ENCODE measurements at regions not wholly inside any gene's neighbourhood (a gene's known extent, or its start where the extent isn't known, plus 50 kb on each side); places are given as distances from the start of the nearest gene placed in this dataset.

- Mint-ChIP-seq H3K27ac (ENCODE audit: unreplicated experiment) (no peak overlapping the region), H3K9me3 (ENCODE audit: unreplicated experiment) (no peaks in the 10 kb centered on the region), H3K27me3 (ENCODE audit: low read depth, unreplicated experiment) (no peaks in the 10 kb centered on the region), H3K4me3 (ENCODE audit: unreplicated experiment) (no peak overlapping the region), H3K4me1 (ENCODE audit: low read depth, unreplicated experiment) (no peaks in the 10 kb centered on the region), H3K36me3 (ENCODE audit: low read depth, unreplicated experiment) (no peaks in the 10 kb centered on the region)
- no peaks in the 10 kb centered on the region for H3K79me2 ChIP-seq (ENCODE audit: insufficient read depth, low read length)
- DNase-seq (ENCODE audit: low read depth), result no peak
- H4K20me1 ChIP-seq (ENCODE audit: insufficient read depth, low read length), result no peaks in the 10 kb centered on the region
- TF ChIP-seq EZH2 (IDR thresholded peaks at IDR 0.05; ENCODE audit: insufficient read depth, low read length) (no peak), CTCF (IDR thresholded peaks at IDR 0.05; ENCODE audit: insufficient read depth, low read depth, low read length) (no peak)
- no peak overlapping the region for H3K4me3 ChIP-seq (ENCODE audit: insufficient read depth, low read depth, low read length)
- H3K9me3 ChIP-seq (ENCODE audit: insufficient read depth, low read depth, low read length), result no peaks in the 10 kb centered on the region
- no peaks in the 10 kb centered on the region for H3K4me1 ChIP-seq (ENCODE audit: insufficient read depth, low read length)
- H3K27ac ChIP-seq (ENCODE audit: low read depth, low read length), result no peak overlapping the region
- H3K4me2 ChIP-seq (ENCODE audit: low read length), result no peak overlapping the region
- no peak overlapping the region for H3K9ac ChIP-seq (ENCODE audit: low read length)
- H3K27me3 ChIP-seq (ENCODE audit: insufficient read depth, low read length), result no peaks in the 10 kb centered on the region
- H2AFZ ChIP-seq (ENCODE audit: low read depth, low read length), result no peak overlapping the region
- no peak for FAIRE-seq
- no peaks in the 10 kb centered on the region for H3K36me3 ChIP-seq (ENCODE audit: insufficient read depth, low read length)
Measured at GRCh38 chr14:38469156-38469555, 213.3 kb upstream of the CLEC14A start.

GRCh38 chr14:38442208-38442607 lies 186.3 kb upstream of the CLEC14A start:
- no peak overlapping the region for H3K4me3 ChIP-seq (ENCODE audit: insufficient read depth, low read depth, low read length)
- no peaks in the 10 kb centered on the region for H3K4me1 ChIP-seq (ENCODE audit: insufficient read depth, low read length)
- TF ChIP-seq CTCF (IDR thresholded peaks at IDR 0.05; ENCODE audit: insufficient read depth, low read depth, low read length), result no peak
- no peak for TF ChIP-seq EZH2 (IDR thresholded peaks at IDR 0.05; ENCODE audit: insufficient read depth, low read length)
- no peak overlapping the region for H2AFZ ChIP-seq (ENCODE audit: low read depth, low read length)
- no peak overlapping the region for H3K4me3 Mint-ChIP-seq (ENCODE audit: unreplicated experiment)
- no peak overlapping the region for H3K4me2 ChIP-seq (ENCODE audit: low read length)
- H3K9ac ChIP-seq (ENCODE audit: low read length), result no peak overlapping the region
- no peaks in the 10 kb centered on the region for H3K79me2 ChIP-seq (ENCODE audit: insufficient read depth, low read length)
- peaks cover 9% of the 10 kb centered on the region for H3K9me3 Mint-ChIP-seq (ENCODE audit: unreplicated experiment)
- H3K27me3 Mint-ChIP-seq (ENCODE audit: low read depth, unreplicated experiment), result no peaks in the 10 kb centered on the region
- DNase-seq (ENCODE audit: low read depth), result no peak
- FAIRE-seq, result no peak
- no peak overlapping the region for H3K27ac Mint-ChIP-seq (ENCODE audit: unreplicated experiment)
- H4K20me1 ChIP-seq (ENCODE audit: insufficient read depth, low read length), result no peaks in the 10 kb centered on the region
- H3K36me3 ChIP-seq (ENCODE audit: insufficient read depth, low read length), result no peaks in the 10 kb centered on the region
- H3K9me3 ChIP-seq (ENCODE audit: insufficient read depth, low read depth, low read length), result no peaks in the 10 kb centered on the region
- no peaks in the 10 kb centered on the region for H3K4me1 Mint-ChIP-seq (ENCODE audit: low read depth, unreplicated experiment)
- no peak overlapping the region for H3K27ac ChIP-seq (ENCODE audit: low read depth, low read length)
- no peaks in the 10 kb centered on the region for H3K36me3 Mint-ChIP-seq (ENCODE audit: low read depth, unreplicated experiment)
- no peaks in the 10 kb centered on the region for H3K27me3 ChIP-seq (ENCODE audit: insufficient read depth, low read length)

GRCh38 chr14:38432186-38432585 lies 176.3 kb upstream of the CLEC14A start:
- Mint-ChIP-seq H3K36me3 (ENCODE audit: low read depth, unreplicated experiment) (no peaks in the 10 kb centered on the region), H3K9me3 (ENCODE audit: unreplicated experiment) (no peaks in the 10 kb centered on the region), H3K4me3 (ENCODE audit: unreplicated experiment) (no peak overlapping the region), H3K4me1 (ENCODE audit: low read depth, unreplicated experiment) (no peaks in the 10 kb centered on the region), H3K27ac (ENCODE audit: unreplicated experiment) (no peak overlapping the region), H3K27me3 (ENCODE audit: low read depth, unreplicated experiment) (no peaks in the 10 kb centered on the region)
- FAIRE-seq, result no peak
- Histone ChIP-seq H3K27ac (ENCODE audit: low read depth, low read length) (no peak overlapping the region), H2AFZ (ENCODE audit: low read depth, low read length) (no peak overlapping the region), H3K36me3 (ENCODE audit: insufficient read depth, low read length) (no peaks in the 10 kb centered on the region), H3K4me1 (ENCODE audit: insufficient read depth, low read length) (no peaks in the 10 kb centered on the region), H3K4me3 (ENCODE audit: insufficient read depth, low read depth, low read length) (no peak overlapping the region), H3K9ac (ENCODE audit: low read length) (no peak overlapping the region), H3K27me3 (ENCODE audit: insufficient read depth, low read length) (no peaks in the 10 kb centered on the region), H4K20me1 (ENCODE audit: insufficient read depth, low read length) (no peaks in the 10 kb centered on the region), H3K9me3 (ENCODE audit: insufficient read depth, low read depth, low read length) (no peaks in the 10 kb centered on the region), H3K4me2 (ENCODE audit: low read length) (no peak overlapping the region), H3K79me2 (ENCODE audit: insufficient read depth, low read length) (no peaks in the 10 kb centered on the region)
- no peak for DNase-seq (ENCODE audit: low read depth)
- TF ChIP-seq CTCF (IDR thresholded peaks at IDR 0.05; ENCODE audit: insufficient read depth, low read depth, low read length), result no peak
- no peak for TF ChIP-seq EZH2 (IDR thresholded peaks at IDR 0.05; ENCODE audit: insufficient read depth, low read length)
